ENCODE measurements at regions not wholly inside any gene's neighbourhood (a gene's known extent, or its start where the extent isn't known, plus 50 kb on each side); places are given as distances from the start of the nearest gene placed in this dataset.
A peak's percentile ranks its signal among the peaks of the same experiment; 100 is the strongest.
"Not testable (repeated sequence)": the region's sequence is repeated elsewhere in the genome, so short reads cannot be mapped to it uniquely, and the experiment has no call there.

DNA sequence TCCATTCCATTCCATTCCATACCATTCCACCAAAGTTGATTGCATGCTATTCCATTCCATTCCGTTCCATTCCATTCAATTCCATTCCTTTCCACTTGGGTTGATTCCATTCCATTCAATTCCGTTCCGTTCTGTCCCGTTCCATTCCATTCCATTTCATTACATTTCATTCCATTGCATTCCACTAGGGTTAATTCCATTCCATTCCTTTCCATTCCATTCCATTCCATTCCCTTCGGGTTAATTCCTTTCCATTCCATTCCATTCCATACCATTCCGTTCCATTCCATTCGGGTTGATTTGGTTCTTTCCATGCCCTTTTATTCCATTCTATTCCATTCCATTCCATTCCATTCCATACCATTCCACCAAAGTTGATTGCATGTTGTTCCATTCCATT, 131.9 kb downstream of the CWH43 start:
- DNase-seq (ENCODE audit: low read depth): not testable (repeated sequence)

DNA sequence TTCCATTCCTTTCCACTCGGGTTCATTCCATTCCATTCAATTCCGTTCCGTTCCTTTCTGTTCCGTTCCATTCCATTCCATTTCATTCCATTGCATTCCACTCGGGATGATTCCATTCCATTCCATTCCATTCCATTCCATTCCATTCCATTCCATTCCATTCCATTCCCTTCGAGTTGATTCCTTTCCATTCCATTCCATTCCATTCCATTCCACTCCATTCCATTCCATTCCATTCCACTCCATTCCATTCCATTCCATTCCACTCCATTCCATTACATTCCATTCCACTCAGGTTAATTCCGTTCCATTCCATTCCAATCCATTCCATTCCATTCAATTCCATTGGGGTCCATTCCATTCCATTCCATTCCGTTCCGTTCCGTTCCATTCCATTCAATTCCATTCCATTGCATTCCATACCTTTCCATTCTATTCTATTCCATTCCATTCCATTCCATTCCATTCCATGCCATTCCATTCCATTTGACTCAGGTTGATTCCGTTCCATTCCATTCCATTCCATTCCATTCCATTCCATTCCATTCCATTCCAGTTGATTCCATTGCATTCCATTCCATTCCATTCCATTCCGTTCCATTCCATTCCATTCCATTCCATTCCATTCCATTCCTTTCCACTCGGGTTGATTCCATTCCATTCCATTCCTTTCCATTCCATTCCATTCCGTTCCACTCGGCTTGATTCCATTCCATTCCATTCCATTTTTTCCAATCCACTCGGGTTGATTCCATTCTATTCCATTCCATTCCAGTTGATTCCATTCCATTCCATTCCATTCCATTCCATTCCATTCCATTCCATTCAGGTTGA, 132.5 kb downstream of the CWH43 start:
- DNase-seq (ENCODE audit: low read depth): not testable (repeated sequence)

DNA sequence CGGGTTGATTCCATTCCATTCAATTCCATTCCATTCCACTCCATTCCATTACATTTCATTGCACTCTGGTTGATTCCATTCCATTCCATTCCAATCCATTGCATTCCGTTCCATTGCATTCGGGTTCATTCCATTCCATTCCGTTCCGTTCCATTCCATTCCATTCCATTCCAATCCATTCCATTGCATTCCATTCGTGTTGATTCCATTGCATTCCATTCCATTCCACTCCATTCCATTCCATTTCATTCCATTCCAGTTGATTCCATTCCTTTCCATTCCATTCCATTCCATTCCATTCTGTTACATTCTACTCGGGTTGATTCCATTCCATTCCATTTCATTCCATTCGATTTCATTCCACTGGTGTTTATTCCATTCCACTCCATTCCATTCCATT, 133.3 kb downstream of the CWH43 start:
- not testable (repeated sequence) for DNase-seq (ENCODE audit: low read depth)

DNA sequence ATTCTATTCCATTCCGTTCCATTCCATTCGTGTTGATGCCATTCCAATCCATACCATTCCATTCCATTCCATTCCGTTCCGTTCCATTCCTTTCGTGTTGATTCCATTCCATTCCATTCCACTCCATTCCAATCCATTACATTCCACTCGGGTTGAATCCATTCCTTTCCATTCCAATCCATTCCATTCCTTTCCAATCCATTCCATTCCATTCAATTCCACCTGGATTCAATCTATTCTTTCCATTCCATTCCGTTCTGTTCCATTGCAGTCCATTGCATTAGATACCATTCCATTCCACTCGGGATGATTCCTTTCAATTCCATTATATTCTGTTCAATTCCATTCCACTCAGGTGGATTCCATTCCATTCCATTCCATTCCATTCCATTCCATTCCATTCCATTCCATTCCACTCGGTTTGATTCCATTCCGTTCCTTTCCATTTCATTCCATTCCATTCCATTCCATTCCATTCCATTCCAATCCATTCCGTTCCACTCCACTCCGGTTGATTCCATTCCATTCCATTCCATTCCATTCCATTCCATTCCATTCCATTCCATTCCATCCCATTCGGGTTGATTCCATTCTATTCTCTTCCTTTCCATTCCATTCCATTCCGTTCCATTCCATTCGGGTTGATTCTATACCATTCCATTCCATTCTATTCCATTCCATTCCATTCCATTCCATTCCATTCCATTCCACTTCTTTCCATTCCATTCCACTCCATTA, 134.1 kb downstream of the CWH43 start:
- not testable (repeated sequence) for DNase-seq (ENCODE audit: low read depth)

DNA sequence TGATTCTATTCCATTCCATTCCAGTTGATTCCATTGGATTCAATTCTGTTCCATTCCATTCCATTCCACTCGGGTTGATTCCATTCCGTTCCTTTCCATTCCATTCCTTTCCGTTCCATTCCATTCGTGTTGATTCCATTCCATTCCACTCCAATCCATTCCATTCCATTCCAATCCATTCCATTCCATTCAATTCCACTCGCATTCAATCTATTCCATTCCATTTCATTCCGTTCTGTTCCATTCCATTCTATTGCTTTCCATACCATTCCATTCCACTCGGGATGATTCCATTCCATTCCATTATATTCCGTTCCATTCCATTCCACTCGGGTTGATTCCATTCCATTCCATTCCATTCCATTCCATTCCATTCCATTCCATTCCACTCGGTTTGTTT, 134.7 kb downstream of the CWH43 start:
- peak; percentile 38 for DNase-seq (ENCODE audit: low read depth)

DNA sequence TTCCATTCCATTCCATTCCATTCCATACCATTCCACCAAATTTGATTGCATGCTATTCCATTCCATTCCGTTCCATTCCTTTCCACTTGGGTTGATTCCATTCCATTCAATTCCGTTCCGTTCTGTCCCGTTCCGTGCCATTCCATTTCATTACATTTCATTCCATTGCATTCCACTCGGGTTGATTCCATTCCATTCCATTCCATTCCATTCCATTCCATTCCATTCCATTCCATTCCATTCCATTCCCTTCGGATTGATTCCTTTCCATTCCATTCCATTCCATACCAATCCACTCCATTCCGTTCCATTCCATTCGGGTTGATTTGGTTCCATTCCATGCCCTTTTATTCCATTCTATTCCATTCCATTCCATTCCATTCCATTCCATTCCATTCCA, 140.4 kb downstream of the CWH43 start:
- not testable (repeated sequence) for DNase-seq (ENCODE audit: low read depth)

DNA sequence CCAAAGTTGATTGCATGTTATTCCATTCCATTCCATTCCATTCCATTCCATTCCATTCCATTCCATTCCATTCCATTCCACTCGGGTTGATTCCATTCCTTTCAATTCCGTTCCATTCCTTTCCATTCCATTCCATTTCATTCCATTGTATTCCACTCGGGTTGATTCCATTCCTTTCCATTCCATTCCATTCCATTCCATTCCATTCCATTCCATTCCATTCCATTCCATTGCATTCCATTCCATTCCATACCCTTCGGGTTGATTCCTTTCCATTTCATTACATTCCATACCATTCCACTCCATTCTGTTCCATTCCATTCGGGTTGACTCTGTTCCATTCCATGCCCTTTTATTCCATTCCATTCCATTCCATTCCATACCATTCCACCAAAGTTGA, 140.8 kb downstream of the CWH43 start:
- DNase-seq (ENCODE audit: low read depth): not testable (repeated sequence)

DNA sequence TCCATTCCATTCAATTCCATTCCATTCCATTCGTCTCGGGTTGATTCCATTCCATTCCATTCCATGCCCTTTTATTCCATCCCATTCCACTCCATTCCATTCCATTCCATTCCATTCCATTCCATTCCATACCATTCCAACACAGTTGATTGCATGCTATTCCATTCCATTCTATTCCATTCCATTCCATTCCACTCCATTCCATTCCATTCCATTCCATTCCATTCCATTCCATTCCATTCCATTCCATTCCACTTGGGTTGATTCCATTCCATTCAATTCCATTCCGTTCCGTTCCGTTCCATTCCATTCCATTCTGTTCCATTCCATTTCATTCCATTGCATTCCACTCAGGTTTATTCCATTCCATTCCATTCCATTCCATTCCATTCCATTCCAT, 143.3 kb downstream of the CWH43 start:
- not testable (repeated sequence) for DNase-seq (ENCODE audit: low read depth)

DNA sequence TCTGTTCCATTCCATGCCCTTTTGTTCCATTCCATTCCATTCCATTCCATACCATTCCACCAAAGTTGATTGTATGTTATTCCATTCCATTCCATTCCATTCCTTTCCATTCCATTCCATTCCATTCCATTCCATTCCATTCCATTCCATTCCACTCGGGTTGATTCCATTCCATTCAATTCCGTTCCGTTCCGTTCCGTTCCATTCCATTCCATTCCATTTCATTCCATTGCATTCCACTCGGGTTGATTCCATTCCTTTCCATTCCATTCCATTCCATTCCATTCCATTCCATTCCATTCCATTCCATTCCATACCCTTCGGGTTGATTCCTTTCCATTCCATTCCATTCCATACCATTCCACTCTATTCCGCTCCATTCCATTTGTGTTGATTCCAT, 143.8 kb downstream of the CWH43 start:
- not testable (repeated sequence) for DNase-seq (ENCODE audit: low read depth)

DNA sequence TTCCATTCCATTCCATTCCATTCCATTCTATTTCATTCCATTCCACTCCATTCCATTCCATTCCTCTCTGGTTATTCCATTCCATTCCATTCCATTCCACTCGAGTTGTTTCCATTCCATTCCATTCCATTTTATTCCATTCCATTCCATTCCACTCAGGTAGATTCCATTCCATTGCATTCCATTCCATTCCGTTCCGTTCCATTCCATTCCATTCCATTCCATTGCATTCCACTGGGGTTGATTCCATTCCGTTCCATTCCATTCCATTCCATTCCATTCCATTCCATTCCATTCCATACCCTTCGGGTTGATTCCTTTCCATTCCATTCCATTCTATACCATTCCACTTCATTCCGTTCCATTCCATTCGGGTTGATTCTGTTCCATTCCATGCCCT, 144.6 kb downstream of the CWH43 start:
- DNase-seq (ENCODE audit: low read depth): not testable (repeated sequence)

DNA sequence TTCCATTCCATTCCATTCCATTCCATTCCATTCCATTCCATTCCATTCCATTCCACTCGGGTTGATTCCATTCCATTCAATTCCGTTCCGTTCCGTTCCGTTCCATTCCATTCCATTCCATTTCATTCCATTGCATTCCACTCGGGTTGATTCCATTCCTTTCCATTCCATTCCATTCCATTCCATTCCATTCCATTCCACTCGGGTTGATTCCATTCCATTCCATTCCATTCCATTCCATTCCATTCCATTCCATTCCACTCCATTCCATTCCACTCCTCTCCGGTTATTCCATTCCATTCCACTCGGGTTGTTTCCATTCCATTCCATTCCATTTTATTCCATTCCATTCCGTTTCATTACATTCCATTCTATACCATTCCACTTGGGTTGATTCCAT, 151.0 kb downstream of the CWH43 start:
- DNase-seq (ENCODE audit: low read depth): not testable (repeated sequence)

DNA sequence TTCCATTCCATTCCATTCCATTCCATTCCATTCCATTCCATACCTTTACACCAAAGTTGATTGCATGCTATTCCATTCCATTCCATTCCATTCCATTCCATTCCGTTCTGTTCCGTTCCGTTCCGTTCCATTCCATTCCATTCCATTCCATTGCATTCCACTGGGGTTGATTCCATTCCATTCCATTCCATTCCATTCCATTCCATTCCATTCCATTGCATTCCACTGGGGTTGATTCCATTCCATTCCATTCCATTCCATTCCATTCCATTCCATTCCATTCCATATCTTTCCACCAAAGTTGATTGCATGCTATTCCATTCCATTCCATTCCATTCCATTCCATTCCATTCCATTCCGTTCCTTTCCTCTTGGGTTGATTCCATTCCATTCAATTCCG, 151.9 kb downstream of the CWH43 start:
- DNase-seq (ENCODE audit: low read depth): not testable (repeated sequence)

DNA sequence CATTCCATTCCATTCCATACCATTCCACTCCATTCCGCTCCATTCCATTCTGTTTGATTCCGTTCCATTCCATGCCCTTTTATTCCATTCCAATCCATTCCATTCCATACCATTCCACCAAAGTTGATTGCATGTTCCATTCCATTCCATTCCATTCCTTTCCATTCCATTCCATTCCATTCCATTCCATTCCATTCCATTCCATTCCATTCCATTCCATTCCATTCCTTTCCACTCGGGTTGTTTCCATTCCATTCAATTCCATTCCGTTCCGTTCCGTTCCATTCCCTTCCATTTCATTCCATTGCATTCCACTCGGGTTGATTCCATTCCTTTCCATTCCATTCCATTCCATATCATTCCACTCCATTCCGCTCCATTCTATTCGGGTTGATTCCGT, 152.7 kb downstream of the CWH43 start:
- not testable (repeated sequence) for DNase-seq (ENCODE audit: low read depth)

DNA sequence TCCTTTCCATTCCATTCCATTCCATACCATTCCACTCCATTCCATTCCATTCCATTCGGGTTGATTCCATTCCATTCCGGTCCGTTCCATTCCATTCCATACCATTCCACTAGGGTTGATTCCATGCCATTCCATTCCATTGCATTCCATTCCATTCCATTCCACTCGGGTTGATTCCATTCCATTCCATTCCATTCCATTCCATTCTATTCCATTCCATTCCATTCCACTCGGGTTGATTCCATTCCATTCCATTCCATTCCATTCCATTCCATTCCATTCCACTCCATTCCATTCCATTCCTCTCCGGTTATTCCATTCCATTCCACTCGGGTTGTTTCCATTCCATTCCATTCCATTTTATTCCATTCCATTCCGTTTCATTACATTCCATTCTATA, 153.4 kb downstream of the CWH43 start:
- DNase-seq (ENCODE audit: low read depth): not testable (repeated sequence)

DNA sequence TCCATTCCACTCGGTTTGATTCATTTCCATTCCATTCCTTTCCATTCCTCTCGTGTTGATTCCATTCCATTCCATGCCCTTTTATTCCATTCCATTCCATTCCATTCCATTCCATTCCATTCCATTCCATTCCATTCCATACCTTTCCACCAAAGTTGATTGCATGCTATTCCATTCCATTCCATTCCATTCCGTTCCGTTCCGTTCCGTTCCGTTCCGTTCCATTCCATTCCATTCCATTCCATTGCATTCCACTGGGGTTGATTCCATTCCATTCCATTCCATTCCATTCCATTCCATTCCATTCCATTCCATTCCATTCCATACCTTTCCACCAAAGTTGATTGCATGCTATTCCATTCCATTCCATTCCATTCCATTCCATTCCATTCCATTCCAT, 154.3 kb downstream of the CWH43 start:
- DNase-seq (ENCODE audit: low read depth): not testable (repeated sequence)

DNA sequence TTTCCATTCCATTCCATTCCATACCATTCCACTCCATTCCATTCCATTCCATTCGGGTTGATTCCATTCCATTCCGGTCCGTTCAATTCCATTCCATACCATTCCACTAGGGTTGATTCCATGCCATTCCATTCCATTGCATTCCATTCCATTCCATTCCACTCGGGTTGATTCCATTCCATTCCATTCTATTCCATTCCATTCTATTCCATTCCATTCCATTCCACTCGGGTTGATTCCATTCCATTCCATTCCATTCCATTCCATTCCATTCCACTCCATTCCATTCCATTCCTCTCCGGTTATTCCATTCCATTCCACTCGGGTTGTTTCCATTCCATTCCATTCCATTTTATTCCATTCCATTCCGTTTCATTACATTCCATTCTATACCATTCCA, 155.9 kb downstream of the CWH43 start:
- DNase-seq (ENCODE audit: low read depth): not testable (repeated sequence)

DNA sequence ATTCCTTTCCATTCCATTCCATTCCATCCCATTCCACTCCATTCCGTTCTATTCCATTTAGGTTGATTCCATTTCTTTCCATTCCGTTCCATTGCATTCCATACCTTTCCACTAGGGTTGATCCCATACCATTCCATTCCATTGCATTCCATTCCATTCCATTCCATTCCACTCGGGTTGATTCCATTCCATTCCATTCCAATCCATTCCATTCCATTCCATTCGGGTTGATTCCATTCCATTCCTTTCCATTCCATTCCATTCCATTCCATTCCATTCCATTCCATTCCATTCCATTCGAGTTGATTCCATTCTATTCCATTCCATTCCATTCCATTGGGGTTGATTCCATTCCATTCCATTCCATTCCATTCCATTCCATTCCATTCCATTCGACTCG, 161.1 kb downstream of the CWH43 start:
- DNase-seq (ENCODE audit: low read depth): not testable (repeated sequence)

DNA sequence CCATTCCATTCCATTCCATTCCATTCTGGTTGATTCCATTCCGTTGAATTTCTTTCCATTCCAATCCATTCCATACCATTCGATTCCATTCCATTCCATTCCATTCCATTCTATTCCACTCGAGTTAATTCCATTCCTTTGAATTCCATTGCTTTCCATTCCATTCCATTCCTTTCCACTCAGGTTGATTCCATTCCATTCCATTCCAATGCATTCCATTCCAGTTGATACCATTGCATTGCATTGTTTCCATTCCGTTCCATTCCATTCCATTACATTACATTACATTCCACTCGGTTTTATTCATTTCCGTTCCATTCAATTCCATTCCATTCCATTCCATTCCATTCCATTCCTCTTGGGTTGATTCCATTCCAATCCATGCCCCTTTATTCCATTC, 161.5 kb downstream of the CWH43 start:
- not testable (repeated sequence) for DNase-seq (ENCODE audit: low read depth)

DNA sequence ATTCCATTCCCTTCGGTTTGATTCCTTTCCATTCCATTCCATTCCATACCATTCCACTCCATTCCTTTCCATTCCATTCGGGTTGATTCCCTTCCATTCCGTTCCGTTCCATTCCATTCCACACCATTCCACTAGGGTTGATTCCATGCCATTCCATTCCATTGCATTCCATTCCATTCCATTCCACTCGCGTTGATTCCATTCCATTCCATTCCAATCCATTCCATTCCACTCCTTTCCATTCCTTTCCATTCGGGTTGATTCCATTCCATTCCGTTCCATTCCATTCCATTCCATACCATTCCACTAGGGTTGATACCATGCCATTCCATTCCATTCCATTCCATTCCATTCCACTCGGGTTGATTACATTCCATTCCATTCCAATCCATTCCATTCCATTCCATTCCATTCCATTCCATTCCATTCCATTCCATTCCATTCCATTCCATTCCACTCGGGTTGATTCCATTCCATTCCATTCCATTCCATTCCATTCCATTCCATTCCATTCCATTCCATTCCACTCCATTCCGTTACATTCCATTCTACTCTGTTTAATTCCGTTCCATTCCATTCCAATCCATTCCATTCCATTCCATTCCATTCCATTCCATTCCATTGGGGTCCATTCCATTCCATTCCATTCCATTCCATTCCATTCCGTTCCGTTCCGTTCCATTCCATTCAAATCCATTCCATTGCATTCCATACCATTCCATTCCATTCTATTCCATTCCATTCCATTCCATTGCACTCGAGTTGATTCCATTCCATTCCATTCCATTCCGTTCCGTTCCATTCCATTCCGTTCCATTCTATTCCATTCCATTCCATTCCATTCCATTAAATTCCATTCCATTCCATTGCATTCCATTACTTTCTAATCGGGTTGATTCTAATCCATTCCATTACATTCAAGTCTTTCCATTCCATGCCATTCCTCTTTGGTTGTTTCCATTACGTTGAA, 163.2 kb downstream of the CWH43 start:
- peak; percentile 64 for DNase-seq (ENCODE audit: low read depth)

DNA sequence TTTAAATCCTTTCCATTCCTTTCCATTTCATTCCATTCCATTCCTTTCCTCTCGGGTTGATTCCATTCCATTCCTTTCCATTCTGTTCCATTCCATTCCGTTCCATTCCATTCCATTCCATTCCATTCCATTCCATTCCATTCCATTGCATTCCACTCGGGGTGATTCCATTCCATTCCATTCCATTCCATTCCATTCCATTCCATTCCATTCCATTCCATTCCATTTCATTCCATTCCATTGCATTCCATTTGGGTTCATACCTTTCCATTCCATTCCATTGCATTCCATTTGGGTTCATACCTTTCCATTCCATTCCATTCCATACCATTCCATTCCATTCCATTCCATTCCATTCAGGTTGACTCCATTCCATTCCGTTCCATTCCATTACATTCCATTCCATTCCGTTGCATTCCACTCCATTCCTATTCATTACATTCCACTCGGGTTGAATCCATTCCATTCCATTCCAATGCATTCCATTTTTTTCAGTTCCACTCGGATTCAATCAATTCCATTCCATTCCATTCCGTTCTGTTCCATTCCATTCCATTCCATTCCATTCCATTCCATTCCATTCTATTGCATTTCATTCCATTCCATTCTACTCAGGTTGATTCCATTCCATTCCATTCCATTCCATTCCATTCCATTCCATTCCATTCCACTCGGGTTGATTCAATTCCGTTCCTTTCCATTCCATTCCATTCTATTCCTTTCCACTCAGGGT, 164.4 kb downstream of the CWH43 start:
- not testable (repeated sequence) for DNase-seq (ENCODE audit: low read depth)

DNA sequence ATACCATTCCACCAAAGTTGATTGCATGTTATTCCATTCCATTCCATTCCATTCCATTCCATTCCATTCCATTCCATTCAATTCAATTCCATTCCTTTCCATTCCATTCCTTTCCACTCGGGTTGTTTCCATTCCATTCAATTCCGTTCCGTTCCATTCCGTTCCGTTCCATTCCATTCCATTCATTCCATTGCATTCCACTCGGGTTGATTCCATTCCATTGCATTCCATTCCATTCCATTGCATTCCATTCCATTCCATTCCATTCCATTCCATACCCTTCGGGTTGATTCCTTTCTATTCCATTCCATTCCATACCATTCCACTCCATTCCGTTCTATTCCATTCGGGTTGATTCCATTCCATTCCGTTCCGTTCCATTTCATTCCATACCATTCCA, 166.9 kb downstream of the CWH43 start:
- not testable (repeated sequence) for DNase-seq (ENCODE audit: low read depth)
